Epithelial cell of proximal tubule (primary cell): ENCODE measurements at regions not wholly inside any gene's neighbourhood (a gene's known extent, or its start where the extent isn't known, plus 50 kb on each side); places are given as distances from the start of the nearest gene placed in this dataset.

ENCODE experiments used
- DNase-seq: peaks from one replicate; pipeline ENCODE4 v3.0.0-alpha.2; 2011; ENCODE audit warnings: low read depth
- H3K4me3 ChIP-seq: 2 replicates; pipeline ENCODE4 v1.5.1; 2011; ENCODE audit warnings: low read depth, mild to moderate bottlenecking, low read length
- CTCF ChIP-seq: conservative IDR thresholded peaks from 2 replicates; pipeline ENCODE4 v1.5.1; 2012; ENCODE audit warnings: low read depth, mild to moderate bottlenecking, low read length

- no peak for TF ChIP-seq CTCF
- no peak for DNase-seq
- H3K4me3 ChIP-seq, result no peak overlapping the region
Measured at GRCh38 chr16:86092586-86093480, 193.9 kb downstream of the IRF8 start.

GRCh38 chr16:86093801-86094750 lies 195.1 kb downstream of the IRF8 start:
- no peak for TF ChIP-seq CTCF
- no peak overlapping the region for H3K4me3 ChIP-seq
- no peak for DNase-seq

GRCh38 chr16:86095131-86095752 lies 196.3 kb downstream of the IRF8 start:
- no peak for DNase-seq
- no peak for TF ChIP-seq CTCF
- H3K4me3 ChIP-seq, result no peak overlapping the region

- TF ChIP-seq CTCF, result no peak
- no peak overlapping the region for H3K4me3 ChIP-seq
- DNase-seq, result no peak
Measured at GRCh38 chr16:86095906-86096485, 197.0 kb downstream of the IRF8 start.

- no peak overlapping the region for H3K4me3 ChIP-seq
- no peak for DNase-seq
- no peak for TF ChIP-seq CTCF
Measured at GRCh38 chr16:86096850-86097249, 197.9 kb downstream of the IRF8 start.

GRCh38 chr16:86099326-86099725 lies 200.4 kb downstream of the IRF8 start:
- no peak for DNase-seq
- no peak for TF ChIP-seq CTCF
- H3K4me3 ChIP-seq, result no peak overlapping the region
